ENCODE measurements at regions not wholly inside any gene's neighbourhood (a gene's known extent, or its start where the extent isn't known, plus 50 kb on each side); places are given as distances from the start of the nearest gene placed in this dataset.

DNA sequence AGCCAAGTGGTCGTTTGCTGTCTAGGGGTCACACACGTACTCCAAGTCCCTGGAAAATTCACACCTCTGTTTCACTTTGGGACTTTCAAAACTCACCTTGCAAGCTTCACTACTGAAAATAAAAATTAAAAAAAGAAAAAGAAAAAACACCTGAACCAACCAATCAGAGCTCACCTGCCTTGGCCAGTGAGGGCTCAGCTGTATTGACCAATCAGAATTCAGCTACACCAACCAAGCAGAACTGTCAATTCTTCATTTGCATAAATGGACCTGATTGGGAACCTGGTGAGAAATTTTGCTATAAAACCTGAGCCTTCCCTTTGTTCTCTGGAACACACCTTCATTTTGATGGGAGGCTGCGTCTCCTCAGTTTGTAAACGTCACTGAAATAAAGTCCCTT lies 176.4 kb downstream of the TTC32 start:
- TF ChIP-seq, protein P1, sequence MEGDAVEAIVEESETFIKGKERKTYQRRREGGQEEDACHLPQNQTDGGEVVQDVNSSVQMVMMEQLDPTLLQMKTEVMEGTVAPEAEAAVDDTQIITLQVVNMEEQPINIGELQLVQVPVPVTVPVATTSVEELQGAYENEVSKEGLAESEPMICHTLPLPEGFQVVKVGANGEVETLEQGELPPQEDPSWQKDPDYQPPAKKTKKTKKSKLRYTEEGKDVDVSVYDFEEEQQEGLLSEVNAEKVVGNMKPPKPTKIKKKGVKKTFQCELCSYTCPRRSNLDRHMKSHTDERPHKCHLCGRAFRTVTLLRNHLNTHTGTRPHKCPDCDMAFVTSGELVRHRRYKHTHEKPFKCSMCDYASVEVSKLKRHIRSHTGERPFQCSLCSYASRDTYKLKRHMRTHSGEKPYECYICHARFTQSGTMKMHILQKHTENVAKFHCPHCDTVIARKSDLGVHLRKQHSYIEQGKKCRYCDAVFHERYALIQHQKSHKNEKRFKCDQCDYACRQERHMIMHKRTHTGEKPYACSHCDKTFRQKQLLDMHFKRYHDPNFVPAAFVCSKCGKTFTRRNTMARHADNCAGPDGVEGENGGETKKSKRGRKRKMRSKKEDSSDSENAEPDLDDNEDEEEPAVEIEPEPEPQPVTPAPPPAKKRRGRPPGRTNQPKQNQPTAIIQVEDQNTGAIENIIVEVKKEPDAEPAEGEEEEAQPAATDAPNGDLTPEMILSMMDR (IDR thresholded peaks at IDR 0.05; ENCODE audit: low read depth, low read length, poor library complexity, severe bottlenecking), result no peak
- TF ChIP-seq EZH2phosphoT487 (IDR thresholded peaks at IDR 0.05; ENCODE audit: borderline replicate concordance, low read length), result no peak

Data from DOHH2 (cell line).